ENCODE measurements at regions not wholly inside any gene's neighbourhood (a gene's known extent, or its start where the extent isn't known, plus 50 kb on each side); places are given as distances from the start of the nearest gene placed in this dataset.

GRCh38 chr4:14912426-14912825 lies 89.9 kb upstream of the CPEB2 start:
- H3K4me3 ChIP-seq (ENCODE audit: low read depth, low read length): no peak overlapping the region
- TF ChIP-seq CTCF (IDR thresholded peaks at IDR 0.05; ENCODE audit: borderline replicate concordance, insufficient read depth, low read depth, low read length): no peak

GRCh38 chr4:14915018-14915417 lies 87.3 kb upstream of the CPEB2 start:
- no peak overlapping the region for H3K4me3 ChIP-seq (ENCODE audit: low read depth, low read length)
- TF ChIP-seq CTCF (IDR thresholded peaks at IDR 0.05; ENCODE audit: borderline replicate concordance, insufficient read depth, low read depth, low read length): no peak

GRCh38 chr4:14916554-14917297 lies 85.6 kb upstream of the CPEB2 start:
- TF ChIP-seq CTCF (IDR thresholded peaks at IDR 0.05; ENCODE audit: borderline replicate concordance, insufficient read depth, low read depth, low read length): no peak
- H3K4me3 ChIP-seq (ENCODE audit: low read depth, low read length): no peak overlapping the region

GRCh38 chr4:14917298-14917633 lies 85.0 kb upstream of the CPEB2 start:
- no peak for TF ChIP-seq CTCF (IDR thresholded peaks at IDR 0.05; ENCODE audit: borderline replicate concordance, insufficient read depth, low read depth, low read length)

GRCh38 chr4:14918336-14918735 lies 83.9 kb upstream of the CPEB2 start:
- TF ChIP-seq CTCF (IDR thresholded peaks at IDR 0.05; ENCODE audit: borderline replicate concordance, insufficient read depth, low read depth, low read length): no peak
- no peak overlapping the region for H3K4me3 ChIP-seq (ENCODE audit: low read depth, low read length)

More at GRCh38 chr4:14917298-14917633, 85.0 kb upstream of the CPEB2 start:
- no peak overlapping the region for H3K4me3 ChIP-seq (ENCODE audit: low read depth, low read length)

GRCh38 chr4:14919785-14920184 lies 82.5 kb upstream of the CPEB2 start:
- no peak for TF ChIP-seq CTCF (IDR thresholded peaks at IDR 0.05; ENCODE audit: borderline replicate concordance, insufficient read depth, low read depth, low read length)
- no peak overlapping the region for H3K4me3 ChIP-seq (ENCODE audit: low read depth, low read length)

GRCh38 chr4:14920237-14920636 lies 82.0 kb upstream of the CPEB2 start:
- TF ChIP-seq CTCF (IDR thresholded peaks at IDR 0.05; ENCODE audit: borderline replicate concordance, insufficient read depth, low read depth, low read length): no peak
- no peak overlapping the region for H3K4me3 ChIP-seq (ENCODE audit: low read depth, low read length)

Data from GM12875 (cell line).